ENCODE measurements at regions not wholly inside any gene's neighbourhood (a gene's known extent, or its start where the extent isn't known, plus 50 kb on each side); places are given as distances from the start of the nearest gene placed in this dataset.

GRCh38 chr4:162499478-162499877, 335.7 kb upstream of the FSTL5 start:
- Histone ChIP-seq H3K27ac (ENCODE audit: poor library complexity, severe bottlenecking) (no peak overlapping the region), H3K4me1 (ENCODE audit: insufficient read depth, poor library complexity, severe bottlenecking) (no peaks in the 10 kb centered on the region), H3K9me3 (ENCODE audit: severe bottlenecking) (peaks cover 2% of the 10 kb centered on the region), H3K36me3 (ENCODE audit: low read depth) (no peaks in the 10 kb centered on the region), H3K4me3 (ENCODE audit: severe bottlenecking) (no peak overlapping the region), H3K27me3 (ENCODE audit: insufficient read depth, poor library complexity, severe bottlenecking) (no peaks in the 10 kb centered on the region)
- DNase-seq (ENCODE audit: low spot score) (no peak), ATAC-seq (ENCODE audit: low read depth) (peak; percentile 57; the same call in 2 of the 3 replicates)
- TF ChIP-seq CTCF (IDR thresholded peaks at IDR 0.05; ENCODE audit: poor library complexity, severe bottlenecking), result peak; percentile 58

- H3K4me1 ChIP-seq (ENCODE audit: insufficient read depth, poor library complexity, severe bottlenecking), result no peaks in the 10 kb centered on the region
- no peaks in the 10 kb centered on the region for H3K27me3 ChIP-seq (ENCODE audit: insufficient read depth, poor library complexity, severe bottlenecking)
- TF ChIP-seq CTCF (IDR thresholded peaks at IDR 0.05; ENCODE audit: poor library complexity, severe bottlenecking), result no peak
- DNase-seq (ENCODE audit: low spot score) (no peak), ATAC-seq (ENCODE audit: low read depth) (no peak)
- H3K9me3 ChIP-seq (ENCODE audit: severe bottlenecking), result peaks cover 2% of the 10 kb centered on the region
- H3K27ac ChIP-seq (ENCODE audit: poor library complexity, severe bottlenecking), result no peak overlapping the region
- no peak overlapping the region for H3K4me3 ChIP-seq (ENCODE audit: severe bottlenecking)
- no peaks in the 10 kb centered on the region for H3K36me3 ChIP-seq (ENCODE audit: low read depth)
Measured at GRCh38 chr4:162498168-162498567, 334.4 kb upstream of the FSTL5 start.

GRCh38 chr4:162497564-162498167, 333.9 kb upstream of the FSTL5 start:
- no peaks in the 10 kb centered on the region for H3K4me1 ChIP-seq (ENCODE audit: insufficient read depth, poor library complexity, severe bottlenecking)
- H3K27ac ChIP-seq (ENCODE audit: poor library complexity, severe bottlenecking), result no peak overlapping the region
- no peak overlapping the region for H3K4me3 ChIP-seq (ENCODE audit: severe bottlenecking)
- TF ChIP-seq CTCF (IDR thresholded peaks at IDR 0.05; ENCODE audit: poor library complexity, severe bottlenecking), result peak; percentile 93
- DNase-seq (ENCODE audit: low spot score) (no peak), ATAC-seq (ENCODE audit: low read depth) (no peak)
- peaks cover 2% of the 10 kb centered on the region for H3K9me3 ChIP-seq (ENCODE audit: severe bottlenecking)
- H3K27me3 ChIP-seq (ENCODE audit: insufficient read depth, poor library complexity, severe bottlenecking), result no peaks in the 10 kb centered on the region
- H3K36me3 ChIP-seq (ENCODE audit: low read depth), result no peaks in the 10 kb centered on the region

GRCh38 chr4:162494935-162495334, 331.1 kb upstream of the FSTL5 start:
- TF ChIP-seq CTCF (IDR thresholded peaks at IDR 0.05; ENCODE audit: poor library complexity, severe bottlenecking), result no peak
- DNase-seq (ENCODE audit: low spot score), result no peak
- Histone ChIP-seq H3K36me3 (ENCODE audit: low read depth) (no peaks in the 10 kb centered on the region), H3K4me3 (ENCODE audit: severe bottlenecking) (no peak overlapping the region), H3K27me3 (ENCODE audit: insufficient read depth, poor library complexity, severe bottlenecking) (no peaks in the 10 kb centered on the region), H3K9me3 (ENCODE audit: severe bottlenecking) (peaks cover 2% of the 10 kb centered on the region), H3K27ac (ENCODE audit: poor library complexity, severe bottlenecking) (no peak overlapping the region), H3K4me1 (ENCODE audit: insufficient read depth, poor library complexity, severe bottlenecking) (no peaks in the 10 kb centered on the region)
- ATAC-seq (ENCODE audit: low read depth), result no peak

- Histone ChIP-seq H3K27me3 (ENCODE audit: insufficient read depth, poor library complexity, severe bottlenecking) (no peaks in the 10 kb centered on the region), H3K9me3 (ENCODE audit: severe bottlenecking) (no peaks in the 10 kb centered on the region), H3K27ac (ENCODE audit: poor library complexity, severe bottlenecking) (no peak overlapping the region), H3K4me1 (ENCODE audit: insufficient read depth, poor library complexity, severe bottlenecking) (no peaks in the 10 kb centered on the region), H3K36me3 (ENCODE audit: low read depth) (no peaks in the 10 kb centered on the region), H3K4me3 (ENCODE audit: severe bottlenecking) (no peak overlapping the region)
- peak; percentile 79 for ATAC-seq (ENCODE audit: low read depth)
- no peak for DNase-seq (ENCODE audit: low spot score)
- TF ChIP-seq CTCF (IDR thresholded peaks at IDR 0.05; ENCODE audit: poor library complexity, severe bottlenecking), result no peak
Measured at GRCh38 chr4:162485486-162485885, 321.7 kb upstream of the FSTL5 start.

Measured in RWPE2 (cell line).